ENCODE measurements at regions not wholly inside any gene's neighbourhood (a gene's known extent, or its start where the extent isn't known, plus 50 kb on each side); places are given as distances from the start of the nearest gene placed in this dataset.

DNA sequence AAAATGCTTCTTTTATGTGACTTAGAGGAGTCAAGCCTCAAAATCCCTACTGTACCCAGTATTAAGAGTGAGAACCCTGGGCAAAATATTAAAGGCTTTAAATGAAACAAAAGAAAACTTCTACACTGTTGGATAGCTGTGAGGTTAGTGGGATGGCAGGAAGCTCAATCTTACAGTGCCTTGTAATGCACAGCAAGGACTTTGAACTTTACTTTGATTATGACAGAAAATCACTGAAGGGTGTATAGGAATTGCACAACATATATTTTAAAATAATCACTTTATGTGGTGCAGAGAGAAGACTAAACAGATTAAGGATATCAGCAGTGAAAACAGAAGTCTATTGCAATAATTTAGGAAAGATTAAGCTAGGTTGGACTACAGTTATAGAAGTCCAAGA is 1333.4 kb downstream of the ADGRL3 start:
- TF ChIP-seq, protein P1, sequence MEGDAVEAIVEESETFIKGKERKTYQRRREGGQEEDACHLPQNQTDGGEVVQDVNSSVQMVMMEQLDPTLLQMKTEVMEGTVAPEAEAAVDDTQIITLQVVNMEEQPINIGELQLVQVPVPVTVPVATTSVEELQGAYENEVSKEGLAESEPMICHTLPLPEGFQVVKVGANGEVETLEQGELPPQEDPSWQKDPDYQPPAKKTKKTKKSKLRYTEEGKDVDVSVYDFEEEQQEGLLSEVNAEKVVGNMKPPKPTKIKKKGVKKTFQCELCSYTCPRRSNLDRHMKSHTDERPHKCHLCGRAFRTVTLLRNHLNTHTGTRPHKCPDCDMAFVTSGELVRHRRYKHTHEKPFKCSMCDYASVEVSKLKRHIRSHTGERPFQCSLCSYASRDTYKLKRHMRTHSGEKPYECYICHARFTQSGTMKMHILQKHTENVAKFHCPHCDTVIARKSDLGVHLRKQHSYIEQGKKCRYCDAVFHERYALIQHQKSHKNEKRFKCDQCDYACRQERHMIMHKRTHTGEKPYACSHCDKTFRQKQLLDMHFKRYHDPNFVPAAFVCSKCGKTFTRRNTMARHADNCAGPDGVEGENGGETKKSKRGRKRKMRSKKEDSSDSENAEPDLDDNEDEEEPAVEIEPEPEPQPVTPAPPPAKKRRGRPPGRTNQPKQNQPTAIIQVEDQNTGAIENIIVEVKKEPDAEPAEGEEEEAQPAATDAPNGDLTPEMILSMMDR (conservative IDR thresholded peaks at IDR 0.05; ENCODE audit: low read depth, low read length): no peak
- H3K4me3 ChIP-seq (ENCODE audit: low read depth, low read length): no peak overlapping the region
- DNase-seq (ENCODE audit: low read depth): no peak

GRCh38 chr4:62531731-62532130 is 1331.6 kb downstream of the ADGRL3 start:
- no peak overlapping the region for H3K4me3 ChIP-seq (ENCODE audit: low read depth, low read length)
- DNase-seq (ENCODE audit: low read depth): no peak
- TF ChIP-seq, protein P1 (conservative IDR thresholded peaks at IDR 0.05; ENCODE audit: low read depth, low read length): no peak

DNA sequence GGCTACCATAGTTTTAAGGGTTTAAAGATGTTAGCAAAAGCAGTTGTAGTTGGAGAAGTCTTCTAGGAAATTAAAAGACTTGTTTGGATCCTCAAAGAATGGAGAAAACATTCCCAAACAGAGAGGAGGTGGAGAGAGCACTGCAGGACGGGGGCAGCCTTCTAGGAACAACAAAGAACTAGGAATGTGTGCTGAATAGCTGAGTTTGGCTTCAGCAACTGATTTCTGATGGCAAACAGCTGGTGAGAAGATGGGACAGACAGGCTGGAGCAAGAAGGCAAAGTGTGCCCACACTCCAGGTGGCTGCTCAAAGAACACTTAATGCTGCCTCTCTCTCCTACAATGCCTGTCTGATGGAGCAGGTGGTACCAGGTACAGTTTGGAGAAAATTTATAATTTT is 1331.1 kb downstream of the ADGRL3 start:
- H3K4me3 ChIP-seq (ENCODE audit: low read depth, low read length): no peak overlapping the region
- no peak for DNase-seq (ENCODE audit: low read depth)
- TF ChIP-seq, protein P1 (conservative IDR thresholded peaks at IDR 0.05; ENCODE audit: low read depth, low read length): no peak

DNA sequence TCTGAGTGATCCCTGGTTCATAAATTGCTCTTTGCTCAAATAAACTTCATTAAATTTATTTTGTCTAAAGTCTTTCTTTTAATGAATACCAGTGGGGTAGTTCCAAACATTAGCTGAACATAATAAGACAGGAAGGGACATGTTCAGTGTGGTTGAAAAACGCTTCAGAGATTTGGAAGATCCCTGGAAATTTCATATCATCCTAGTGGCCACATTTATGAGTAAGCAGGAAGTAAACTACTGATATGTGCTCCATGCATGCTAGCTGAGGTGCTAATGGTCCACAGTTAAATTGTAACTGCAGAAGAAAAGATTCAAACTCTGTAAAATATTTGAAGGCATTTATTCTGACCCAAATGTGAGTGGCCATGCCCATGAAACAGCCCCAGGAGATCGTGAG is 1328.7 kb downstream of the ADGRL3 start:
- TF ChIP-seq, protein P1 (conservative IDR thresholded peaks at IDR 0.05; ENCODE audit: low read depth, low read length): no peak
- DNase-seq (ENCODE audit: low read depth): no peak
- no peak overlapping the region for H3K4me3 ChIP-seq (ENCODE audit: low read depth, low read length)

DNA sequence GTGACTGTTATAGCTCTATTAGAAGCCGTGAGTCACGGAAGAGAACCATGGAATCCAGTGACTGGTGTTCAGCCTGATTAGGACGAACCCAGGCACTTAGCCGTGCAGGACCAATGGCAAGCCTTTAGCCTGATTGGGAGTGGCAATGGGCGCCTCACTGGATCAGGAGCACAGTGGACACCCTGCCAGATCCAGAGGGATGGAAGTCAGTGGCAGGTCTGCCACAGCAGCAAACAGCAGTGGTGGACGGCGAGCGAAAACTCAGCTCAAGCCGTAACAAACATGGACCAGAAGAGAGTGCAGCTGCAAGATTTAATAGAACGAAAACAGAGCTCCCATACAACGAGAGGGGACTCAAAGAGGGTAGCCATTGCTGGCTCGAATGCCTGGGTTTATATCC is 1326.5 kb downstream of the ADGRL3 start:
- TF ChIP-seq, protein P1 (conservative IDR thresholded peaks at IDR 0.05; ENCODE audit: low read depth, low read length): no peak
- H3K4me3 ChIP-seq (ENCODE audit: low read depth, low read length): no peak overlapping the region
- DNase-seq (ENCODE audit: low read depth): no peak

GRCh38 chr4:62523256-62523655 is 1323.1 kb downstream of the ADGRL3 start:
- TF ChIP-seq, protein P1 (conservative IDR thresholded peaks at IDR 0.05; ENCODE audit: low read depth, low read length): no peak
- no peak for DNase-seq (ENCODE audit: low read depth)
- H3K4me3 ChIP-seq (ENCODE audit: low read depth, low read length): no peak overlapping the region

- H3K4me3 ChIP-seq (ENCODE audit: low read depth, low read length): no peak overlapping the region
- TF ChIP-seq, protein P1 (conservative IDR thresholded peaks at IDR 0.05; ENCODE audit: low read depth, low read length): no peak
- no peak for DNase-seq (ENCODE audit: low read depth)
Observed at GRCh38 chr4:62522273-62522672, 1322.1 kb downstream of the ADGRL3 start.

Measured in choroid plexus epithelial cell (primary cell).